HG03064 (cell line): ENCODE measurements at regions not wholly inside any gene's neighbourhood (a gene's known extent, or its start where the extent isn't known, plus 50 kb on each side); places are given as distances from the start of the nearest gene placed in this dataset.

Experiments used
- ATAC-seq: cut with Tn5 transposase; IDR thresholded peaks from one replicate; pipeline ENCODE4 v1.9.1; 2021; ENCODE audit warnings: low read depth; ENCODE audit not compliant: unreplicated experiment

- ATAC-seq, result no peak
Observed at GRCh38 chr16:64321066-64321465, 800.8 kb downstream of the CDH11 start.

GRCh38 chr16:64317601-64318000 is 804.3 kb downstream of the CDH11 start:
- ATAC-seq, result no peak

GRCh38 chr16:64313726-64314125 is 808.1 kb downstream of the CDH11 start:
- ATAC-seq, result no peak

GRCh38 chr16:64312980-64313379 is 808.9 kb downstream of the CDH11 start:
- no peak for ATAC-seq

GRCh38 chr16:64312292-64312691 is 809.6 kb downstream of the CDH11 start:
- no peak for ATAC-seq

GRCh38 chr16:64311241-64311640 is 810.6 kb downstream of the CDH11 start:
- ATAC-seq, result no peak

GRCh38 chr16:64309398-64310110 is 812.3 kb downstream of the CDH11 start:
- no peak for ATAC-seq

- no peak for ATAC-seq
Observed at GRCh38 chr16:64308721-64309120, 813.1 kb downstream of the CDH11 start.

- no peak for ATAC-seq
Observed at GRCh38 chr16:64307431-64307830, 814.4 kb downstream of the CDH11 start.

- no peak for ATAC-seq
Observed at GRCh38 chr16:64305663-64306062, 816.2 kb downstream of the CDH11 start.

GRCh38 chr16:64304951-64305350 is 816.9 kb downstream of the CDH11 start:
- no peak for ATAC-seq

GRCh38 chr16:64304396-64304795 is 817.5 kb downstream of the CDH11 start:
- ATAC-seq, result no peak

GRCh38 chr16:64297863-64298600 is 823.8 kb downstream of the CDH11 start:
- no peak for ATAC-seq

- no peak for ATAC-seq
Observed at GRCh38 chr16:64295466-64295865, 826.4 kb downstream of the CDH11 start.

- no peak for ATAC-seq
Observed at GRCh38 chr16:64292953-64293352, 828.9 kb downstream of the CDH11 start.

- ATAC-seq, result no peak
Observed at GRCh38 chr16:64292161-64292560, 829.7 kb downstream of the CDH11 start.

- ATAC-seq, result no peak
Observed at GRCh38 chr16:64290461-64290860, 831.4 kb downstream of the CDH11 start.

- no peak for ATAC-seq
Observed at GRCh38 chr16:64287655-64288528, 834.0 kb downstream of the CDH11 start.

GRCh38 chr16:64282181-64282580 is 839.7 kb downstream of the CDH11 start:
- no peak for ATAC-seq

GRCh38 chr16:64280317-64280716 is 841.5 kb downstream of the CDH11 start:
- ATAC-seq, result no peak

- ATAC-seq, result no peak
Observed at GRCh38 chr16:64278196-64278595, 843.7 kb downstream of the CDH11 start.
